GM18508 (cell line): ENCODE measurements at regions not wholly inside any gene's neighbourhood (a gene's known extent, or its start where the extent isn't known, plus 50 kb on each side); places are given as distances from the start of the nearest gene placed in this dataset.
"Not testable (repeated sequence)": the region's sequence is repeated elsewhere in the genome, so short reads cannot be mapped to it uniquely, and the experiment has no call there.

Experiments
- ATAC-seq: cut with Tn5 transposase; IDR thresholded peaks from one replicate; pipeline ENCODE4 v1.9.1; 2021; ENCODE audit warnings: moderate number of reproducible peaks; ENCODE audit not compliant: insufficient read depth, unreplicated experiment

DNA sequence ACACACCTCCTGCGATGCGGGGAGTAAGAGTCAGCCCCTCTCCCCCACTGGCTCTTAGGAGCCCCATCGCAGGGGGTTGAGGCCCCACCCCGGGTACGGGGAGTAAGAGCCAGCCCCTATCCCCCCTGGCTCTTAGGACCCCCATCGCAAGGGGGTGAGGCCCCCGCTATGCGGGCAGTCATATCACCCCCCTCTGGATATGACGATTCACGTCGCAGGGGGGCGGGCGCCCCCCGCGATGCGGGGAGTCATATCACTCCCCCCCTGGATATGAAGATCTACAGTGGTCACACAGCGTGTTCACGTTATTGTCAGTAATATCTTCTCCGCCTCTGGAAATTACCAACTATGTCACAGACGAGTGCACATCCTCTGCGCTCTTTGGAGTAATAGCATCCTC, 61.1 kb downstream of the DEFB131A start:
- not testable (repeated sequence) for ATAC-seq

DNA sequence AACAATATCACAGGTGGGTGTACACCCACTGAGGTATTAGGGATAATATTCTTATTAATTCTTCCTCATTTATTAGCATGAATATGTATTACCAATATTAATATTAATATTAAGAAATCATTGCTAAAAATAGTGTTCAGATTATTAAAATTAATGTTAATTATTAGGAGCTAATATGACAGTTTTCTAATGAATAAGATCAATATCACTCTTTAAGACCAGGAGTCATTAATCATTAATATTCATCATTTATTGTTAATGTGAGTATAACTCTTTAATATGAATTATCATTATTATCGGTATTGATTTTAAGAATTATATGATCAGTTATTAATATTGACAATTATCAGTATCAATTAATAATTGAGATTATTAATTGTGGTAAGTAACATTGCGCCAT, 62.5 kb downstream of the DEFB131A start:
- ATAC-seq = not testable (repeated sequence)

DNA sequence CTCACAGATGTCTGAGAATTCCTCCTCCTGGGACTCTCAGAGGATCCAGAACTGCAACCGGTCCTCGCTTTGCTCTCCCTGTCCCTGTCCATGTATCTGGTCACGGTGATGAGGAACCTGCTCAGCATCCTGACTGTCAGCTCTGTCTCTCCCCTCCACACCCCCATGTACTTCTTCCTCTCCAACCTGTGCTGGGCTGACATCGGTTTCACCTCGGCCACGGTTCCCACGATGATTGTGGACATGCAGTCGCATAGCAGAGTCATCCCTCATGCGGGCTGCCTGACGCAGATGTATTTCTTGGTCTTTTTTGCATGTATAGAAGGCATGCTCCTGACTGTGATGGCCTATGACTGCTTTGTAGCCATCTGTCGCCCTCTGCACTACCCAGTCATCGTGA, 68.7 kb downstream of the DEFB131A start:
- ATAC-seq = not testable (repeated sequence)

DNA sequence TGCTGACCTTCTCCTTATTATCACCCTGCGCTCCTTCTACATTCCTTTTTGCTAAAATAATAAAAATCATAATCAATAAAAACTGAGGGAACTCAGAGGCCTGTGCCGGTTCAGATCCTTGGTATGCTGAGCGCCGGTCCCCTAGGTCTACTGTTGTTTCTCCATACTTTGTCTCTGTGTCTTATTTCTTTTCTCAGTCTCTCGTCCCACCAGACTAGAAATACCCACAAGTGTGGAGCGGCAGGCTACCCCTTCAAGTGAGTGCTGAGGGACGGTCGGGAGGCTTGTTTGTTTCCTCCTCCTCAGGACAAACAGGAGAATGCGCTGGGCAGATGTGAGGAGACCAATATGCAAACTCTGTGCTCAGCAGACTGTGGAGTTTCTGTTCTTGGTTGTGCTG, 75.4 kb downstream of the DEFB131A start:
- ATAC-seq = not testable (repeated sequence)

DNA sequence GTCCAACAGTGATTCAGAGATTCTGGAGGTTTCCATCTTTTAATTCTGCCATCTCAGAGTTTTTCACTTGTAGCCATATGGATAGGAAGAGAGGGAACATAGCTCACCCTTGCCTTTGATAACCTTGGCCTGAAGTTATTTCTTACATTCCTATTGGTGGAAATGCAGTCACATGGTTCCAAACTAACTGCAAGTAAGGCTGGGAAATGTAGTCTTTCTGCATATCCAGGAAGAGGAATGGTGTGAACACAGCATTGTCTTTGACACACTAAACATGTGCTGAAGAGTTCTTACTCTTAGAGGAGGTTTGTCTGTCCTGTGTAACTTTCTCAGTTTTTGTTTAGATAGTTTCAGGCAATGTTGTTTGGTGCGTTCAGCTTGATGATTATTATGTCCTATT, 78.7 kb downstream of the DEFB131A start:
- not testable (repeated sequence) for ATAC-seq

GRCh38 chr4:9524406-9524805, 80.2 kb downstream of the DEFB131A start:
- not testable (repeated sequence) for ATAC-seq

- not testable (repeated sequence) for ATAC-seq
Observed at GRCh38 chr4:9532134-9532862, 88.1 kb downstream of the DEFB131A start.

- ATAC-seq = not testable (repeated sequence)
Observed at GRCh38 chr4:9532863-9533192, 88.6 kb downstream of the DEFB131A start.

DNA sequence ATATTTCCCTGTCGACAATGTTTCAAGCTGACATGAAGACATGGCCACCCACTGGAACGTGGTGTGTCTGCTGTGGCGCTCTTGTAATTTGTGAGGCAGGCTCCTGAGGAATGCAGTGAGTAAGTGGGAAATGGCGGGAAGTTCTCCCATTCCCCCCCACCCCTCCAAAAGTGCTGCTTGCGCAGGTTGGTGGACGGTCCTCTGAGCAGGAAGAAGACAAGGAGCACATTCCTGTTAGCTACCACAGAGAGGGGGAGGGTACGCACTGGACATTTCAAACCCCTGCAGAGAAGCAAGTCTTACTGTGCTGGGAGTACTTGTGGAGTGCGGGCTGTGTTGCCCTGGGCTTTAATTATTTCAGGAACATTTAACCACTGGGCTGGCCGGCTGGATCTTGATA, 92.9 kb downstream of the DEFB131A start:
- not testable (repeated sequence) for ATAC-seq

- ATAC-seq = not testable (repeated sequence)
Observed at GRCh38 chr4:9539939-9540520, 95.8 kb downstream of the DEFB131A start.

- not testable (repeated sequence) for ATAC-seq
Observed at GRCh38 chr4:9541388-9541915, 97.2 kb downstream of the DEFB131A start.

DNA sequence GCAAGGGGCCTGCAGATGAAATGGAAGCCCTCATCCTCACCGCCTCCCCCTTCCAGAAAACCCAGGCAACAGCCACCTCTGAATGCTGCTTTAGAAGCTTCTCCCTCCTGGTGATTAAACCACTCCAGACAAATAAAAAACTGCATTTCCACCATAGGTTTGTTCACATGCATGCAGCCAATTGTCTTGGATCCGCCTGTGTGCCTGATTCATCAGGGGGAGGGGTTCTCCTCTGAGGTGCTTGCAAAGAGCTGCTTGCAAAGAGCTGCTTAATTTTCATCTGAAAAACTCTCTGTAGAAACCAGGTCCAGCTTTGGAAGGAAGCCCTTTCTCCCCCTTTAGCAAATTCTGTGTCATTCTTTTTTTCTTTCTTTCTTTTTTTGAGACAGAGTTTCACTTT, 100.6 kb downstream of the DEFB131A start:
- not testable (repeated sequence) for ATAC-seq

GRCh38 chr4:9547470-9547869, 103.3 kb downstream of the DEFB131A start:
- ATAC-seq = not testable (repeated sequence)

DNA sequence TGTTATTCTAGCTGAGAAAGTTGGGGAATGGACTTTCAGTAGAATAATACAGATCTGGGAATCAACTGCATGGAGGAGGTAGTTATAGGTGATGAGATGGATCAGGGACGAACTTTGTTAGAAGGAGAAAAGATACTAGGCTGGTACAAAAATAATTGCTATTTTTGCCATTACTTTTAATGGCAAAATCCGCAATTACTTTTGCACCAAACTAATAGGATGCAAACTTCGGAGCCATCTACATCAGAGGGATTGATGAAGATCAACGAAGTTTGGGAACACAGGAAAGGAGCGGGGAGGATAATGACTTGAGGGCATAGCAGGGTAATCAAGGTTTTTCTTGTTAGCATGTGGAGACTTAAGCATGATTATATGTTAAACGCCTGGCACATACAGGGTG, 111.9 kb downstream of the DEFB131A start:
- ATAC-seq = not testable (repeated sequence)

DNA sequence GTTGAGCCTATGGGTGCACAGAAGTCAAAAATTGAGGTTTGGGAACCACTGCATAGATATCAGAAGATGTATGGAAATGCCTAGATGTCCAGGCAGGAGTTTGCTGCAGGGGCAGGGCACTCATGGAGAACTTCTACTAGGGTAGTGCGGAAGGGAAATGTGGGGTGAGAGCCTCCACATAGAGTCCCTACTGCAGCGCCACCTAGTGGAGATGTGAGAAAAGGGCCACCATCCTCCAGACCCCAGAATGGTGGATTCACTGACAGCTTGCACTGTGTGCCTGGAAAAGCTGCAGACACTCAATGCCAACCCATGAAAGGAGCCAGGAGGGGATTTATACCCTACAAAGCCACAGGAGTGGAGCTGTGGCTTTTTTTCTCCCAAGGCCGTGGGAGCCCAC, 133.7 kb downstream of the DEFB131A start:
- ATAC-seq = not testable (repeated sequence)

DNA sequence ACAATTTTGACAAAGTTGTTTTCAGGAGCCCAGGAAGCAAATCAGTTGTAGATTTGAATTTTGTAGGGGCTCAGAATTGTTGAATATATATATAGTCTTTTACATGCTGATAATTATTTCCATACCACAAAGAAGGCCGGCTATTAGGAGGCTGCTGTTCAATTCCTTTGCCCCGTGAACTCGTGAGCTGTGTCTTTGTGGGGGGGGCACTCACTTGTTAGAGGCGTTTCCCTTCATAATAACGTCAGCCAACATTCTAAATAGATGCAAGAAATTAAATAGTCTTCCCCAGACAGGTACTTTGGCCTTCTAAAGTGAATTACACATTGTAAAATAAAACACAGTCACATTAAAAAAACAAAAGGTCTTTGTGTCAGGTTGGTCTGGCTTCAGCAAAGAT, 138.7 kb downstream of the DEFB131A start:
- ATAC-seq = not testable (repeated sequence)

DNA sequence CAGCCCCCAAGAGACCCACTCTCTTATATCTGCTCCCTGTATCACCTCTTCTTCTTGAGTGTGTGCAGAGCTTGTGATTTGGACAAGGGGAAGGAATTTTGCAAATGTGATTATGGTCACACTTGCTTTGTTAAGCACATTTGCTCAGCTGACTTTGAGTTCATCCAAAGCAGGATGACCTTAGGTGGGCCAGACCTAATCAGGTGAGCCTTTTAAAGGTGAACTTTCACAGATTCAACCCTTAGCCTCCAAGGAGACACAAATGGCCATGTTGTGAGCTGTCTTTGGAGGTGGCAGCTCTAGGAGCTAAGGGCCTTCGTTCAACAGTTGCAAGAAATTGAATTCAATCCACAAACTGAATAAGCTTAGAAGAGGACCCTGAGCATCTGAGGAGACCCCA, 147.8 kb downstream of the DEFB131A start:
- ATAC-seq = no peak

GRCh38 chr4:9594948-9595347, 150.7 kb downstream of the DEFB131A start:
- no peak for ATAC-seq

- ATAC-seq = not testable (repeated sequence)
Observed at GRCh38 chr4:9595531-9595930, 151.3 kb downstream of the DEFB131A start.

DNA sequence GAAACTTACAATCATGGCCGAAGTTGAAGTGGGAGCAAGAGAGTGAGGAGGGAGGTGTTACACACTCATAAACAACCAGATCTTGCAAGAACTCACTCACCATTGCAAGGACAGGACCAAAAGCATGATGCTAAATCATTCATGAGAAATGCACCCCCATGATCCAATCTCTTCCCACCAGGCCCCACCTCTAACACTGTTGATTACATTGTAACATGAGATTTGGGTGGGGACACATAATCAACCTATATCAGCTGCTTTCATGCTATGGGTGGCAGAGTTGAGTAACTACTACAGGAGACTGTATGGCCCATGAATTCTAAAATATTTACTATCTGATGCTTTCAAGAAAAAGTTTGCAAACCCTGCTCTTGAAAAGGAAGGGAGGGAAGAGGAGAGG, 155.1 kb downstream of the DEFB131A start:
- no peak for ATAC-seq

GRCh38 chr4:9600246-9600645, 156.0 kb downstream of the DEFB131A start:
- ATAC-seq = no peak
